Adipocyte (in vitro differentiated cells): ENCODE measurements at regions not wholly inside any gene's neighbourhood (a gene's known extent, or its start where the extent isn't known, plus 50 kb on each side); places are given as distances from the start of the nearest gene placed in this dataset.
A peak's percentile ranks its signal among the peaks of the same experiment; 100 is the strongest.

Experiments used
- DNase-seq: peaks from one replicate; pipeline ENCODE4 v3.0.0-alpha.2; 2015; ENCODE audit warnings: low read depth
- H3K27me3 ChIP-seq: replicated peaks from 2 replicates; pipeline ENCODE4 v1.7.0; 2013; ENCODE audit warnings: mild to moderate bottlenecking, low read length, moderate library complexity; ENCODE audit not compliant: control insufficient read depth, insufficient read depth
- H3K36me3 ChIP-seq: 2 replicates; pipeline ENCODE4 v1.7.0; 2013; ENCODE audit warnings: low read length, mild to moderate bottlenecking, moderate library complexity; ENCODE audit not compliant: control insufficient read depth, insufficient read depth, severe bottlenecking
- H3K4me1 ChIP-seq: 2 replicates; pipeline ENCODE4 v1.7.0; 2013; ENCODE audit warnings: mild to moderate bottlenecking, low read length, moderate library complexity; ENCODE audit not compliant: control insufficient read depth, insufficient read depth
- H3K4me3 ChIP-seq: 2 replicates; pipeline ENCODE4 v1.7.0; 2013; ENCODE audit warnings: mild to moderate bottlenecking, low read length, moderate library complexity
- H3K9ac ChIP-seq: 2 replicates; pipeline ENCODE4 v1.7.0; 2013; ENCODE audit warnings: mild to moderate bottlenecking, low read length, moderate library complexity
- H3K9me3 ChIP-seq: 2 replicates; pipeline ENCODE4 v1.7.0; 2013; ENCODE audit warnings: mild to moderate bottlenecking, low read length, moderate library complexity; ENCODE audit not compliant: control insufficient read depth

DNA sequence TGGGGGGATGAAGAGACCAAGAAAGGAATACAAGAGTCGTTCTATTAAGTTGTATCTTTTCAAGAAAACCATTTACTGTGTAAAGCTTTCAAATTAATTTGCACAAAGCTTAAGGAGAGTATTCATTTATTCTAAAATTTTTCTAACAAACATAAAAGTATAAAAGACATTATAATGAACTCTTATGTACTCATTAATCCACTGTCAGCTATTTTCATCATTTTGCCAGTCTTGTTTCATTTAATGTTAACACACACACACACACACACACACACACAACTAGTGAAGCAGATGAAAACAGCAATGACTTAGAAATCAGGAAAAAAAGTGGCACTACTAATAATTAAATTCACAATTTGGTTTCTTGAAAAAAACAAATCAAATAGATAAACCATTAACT is 176.7 kb downstream of the TLE1 start:
- no peaks in the 10 kb centered on the region for H3K36me3 ChIP-seq
- H3K4me1 ChIP-seq: no peaks in the 10 kb centered on the region
- no peaks in the 10 kb centered on the region for H3K27me3 ChIP-seq

DNA sequence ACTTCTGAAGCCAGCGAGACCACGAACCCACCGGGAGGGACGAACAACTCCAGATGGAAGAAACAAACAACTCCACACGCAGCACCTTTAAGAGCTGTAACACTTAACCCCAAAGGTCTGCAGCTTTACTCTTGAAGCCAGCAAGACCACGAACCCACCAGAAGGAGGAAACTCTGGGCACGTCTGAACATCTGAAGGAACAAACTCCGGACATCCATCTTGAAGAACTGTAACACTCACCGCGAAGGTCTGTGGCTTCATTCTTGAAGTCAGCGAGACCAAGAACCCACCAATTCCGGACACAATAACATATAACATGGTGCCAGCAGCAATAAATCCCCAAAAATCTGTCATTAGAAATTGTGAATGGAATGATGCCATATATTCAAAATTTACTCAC is 180.9 kb downstream of the TLE1 start:
- Histone ChIP-seq H3K4me1 (no peaks in the 10 kb centered on the region), H3K36me3 (no peaks in the 10 kb centered on the region), H3K4me3 (no peak overlapping the region)

More for the DNA sequence above, 176.7 kb downstream of the TLE1 start:
- H3K4me3 ChIP-seq: no peak overlapping the region
- no peak overlapping the region for H3K9ac ChIP-seq
- no peaks in the 10 kb centered on the region for H3K9me3 ChIP-seq
- no peak for DNase-seq

DNA sequence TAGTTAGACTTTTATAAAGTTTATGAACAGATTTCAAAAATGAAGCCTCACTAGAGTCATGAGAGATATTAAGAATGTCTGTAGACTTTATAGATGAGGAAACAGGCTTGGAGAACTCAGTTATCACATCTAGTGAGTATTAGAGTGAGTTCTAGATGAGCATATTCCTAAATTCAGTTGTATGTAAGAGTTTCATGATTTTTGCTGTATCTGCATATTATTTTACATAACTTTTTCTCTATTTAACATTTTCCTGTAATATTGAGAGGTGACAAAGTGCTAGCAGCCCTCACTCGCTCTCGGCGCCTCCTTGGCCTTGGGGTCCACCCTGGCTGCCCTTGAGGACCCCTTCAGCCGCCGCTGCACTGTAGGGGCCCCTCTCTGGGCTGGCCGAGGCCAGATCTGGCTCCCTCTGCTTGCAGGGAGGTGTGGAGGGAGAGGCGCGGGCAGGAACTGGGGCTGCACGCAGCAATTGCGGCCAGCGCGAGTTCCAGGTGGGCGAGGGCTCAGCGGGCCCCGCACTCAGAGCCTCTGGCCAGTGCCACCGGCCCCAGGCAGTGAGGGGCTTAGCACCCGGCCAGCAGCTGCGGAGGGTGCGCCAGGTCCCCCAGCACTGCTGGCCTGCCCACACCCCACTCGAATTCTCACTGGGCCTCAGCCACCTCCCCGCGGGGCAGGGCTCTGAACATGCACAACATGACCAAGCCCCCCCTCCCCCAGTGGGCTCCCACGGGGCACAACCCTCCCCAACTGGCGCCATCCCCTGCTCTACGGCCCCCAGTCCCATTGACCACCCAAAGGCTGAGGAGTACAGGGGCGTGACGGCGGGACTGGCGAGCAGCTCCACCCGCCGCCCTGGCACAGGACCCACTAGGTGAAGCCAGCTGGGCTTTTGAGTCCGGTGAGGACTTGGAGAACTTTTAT is 182.1 kb downstream of the TLE1 start:
- Histone ChIP-seq H3K9me3 (no peaks in the 10 kb centered on the region), H3K4me3 (no peak overlapping the region), H3K36me3 (no peaks in the 10 kb centered on the region), H3K4me1 (no peaks in the 10 kb centered on the region), H3K27me3 (peaks cover 6% of the 10 kb centered on the region), H3K9ac (no peak overlapping the region)
- DNase-seq: no peak

More for the DNA sequence above, 180.9 kb downstream of the TLE1 start:
- H3K27me3 ChIP-seq: peaks cover 6% of the 10 kb centered on the region
- DNase-seq: no peak
- H3K9ac ChIP-seq: no peak overlapping the region
- H3K9me3 ChIP-seq: no peaks in the 10 kb centered on the region

DNA sequence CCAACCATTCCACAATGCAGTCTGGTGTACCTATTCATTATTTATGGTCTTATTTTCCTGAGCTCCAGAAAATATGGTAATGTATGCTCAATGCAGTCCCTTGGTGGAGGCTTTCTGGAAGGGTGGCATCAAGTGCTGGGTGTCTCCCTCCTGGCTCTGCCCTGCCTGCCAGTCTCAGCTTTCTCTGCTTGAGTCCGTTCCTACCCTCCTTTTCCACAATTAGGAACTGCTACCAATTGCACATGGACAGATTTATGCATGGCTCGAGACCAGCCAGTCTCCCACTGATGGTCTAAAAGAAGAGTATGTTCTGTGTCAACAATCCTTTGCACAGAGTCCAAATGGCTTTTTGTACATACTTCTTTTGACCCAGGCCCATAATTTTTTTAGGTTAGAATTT is 189.8 kb downstream of the TLE1 start:
- no peaks in the 10 kb centered on the region for H3K36me3 ChIP-seq
- H3K9me3 ChIP-seq: no peaks in the 10 kb centered on the region
- peak overlapping the region; percentile 28 for H3K4me3 ChIP-seq
- no peak for DNase-seq
- H3K4me1 ChIP-seq: peaks cover 21% of the 10 kb centered on the region
- peaks cover 8% of the 10 kb centered on the region for H3K27me3 ChIP-seq
- peak overlapping the region; percentile 53 for H3K9ac ChIP-seq

DNA sequence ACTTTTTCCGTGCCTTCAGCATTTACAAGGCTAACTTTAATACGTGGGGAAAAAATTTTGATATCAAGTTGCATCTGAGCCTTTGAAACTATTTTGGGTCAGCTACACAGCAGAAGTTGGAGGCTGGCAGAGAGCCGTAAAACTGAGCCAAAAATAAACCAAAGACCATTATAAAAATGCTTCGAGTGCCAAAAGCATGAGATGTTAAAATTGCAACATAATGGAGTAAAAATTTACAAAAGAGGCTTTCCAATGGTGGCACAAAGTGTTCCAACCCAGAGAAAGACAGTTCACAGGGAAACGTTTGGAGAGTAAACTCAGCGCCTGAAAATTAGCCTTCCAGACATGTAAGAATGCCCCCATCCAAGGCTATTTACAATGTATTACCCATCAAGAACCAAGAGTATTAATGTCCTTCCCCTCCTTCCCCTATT is 190.3 kb downstream of the TLE1 start:
- peak; percentile 94 for DNase-seq
- Histone ChIP-seq H3K4me1 (peaks cover 21% of the 10 kb centered on the region), H3K9ac (peak overlapping the region; percentile 53), H3K36me3 (no peaks in the 10 kb centered on the region), H3K27me3 (peaks cover 12% of the 10 kb centered on the region), H3K9me3 (no peaks in the 10 kb centered on the region), H3K4me3 (peak overlapping the region; percentile 43)

DNA sequence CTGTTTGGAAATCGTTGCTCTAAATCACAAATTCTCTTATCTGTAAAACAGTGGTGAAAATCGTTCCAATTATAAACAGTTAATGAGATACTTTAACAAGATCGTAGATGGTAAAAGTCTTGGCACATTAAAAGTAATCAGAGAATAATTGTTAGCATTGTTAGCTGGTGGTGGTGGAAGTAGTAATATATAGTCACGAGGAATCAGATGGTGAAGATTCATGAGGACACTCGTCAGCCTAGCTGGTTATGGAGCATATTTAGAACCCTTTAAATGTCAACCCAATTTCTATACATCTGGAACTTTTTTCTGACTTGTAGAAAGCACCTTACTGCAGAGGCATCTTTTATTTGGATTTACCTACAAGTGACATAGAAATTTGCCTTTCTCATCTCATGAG is 190.8 kb downstream of the TLE1 start:
- Histone ChIP-seq H3K4me3 (peak overlapping the region; percentile 43), H3K9ac (no peak overlapping the region), H3K9me3 (no peaks in the 10 kb centered on the region)

DNA sequence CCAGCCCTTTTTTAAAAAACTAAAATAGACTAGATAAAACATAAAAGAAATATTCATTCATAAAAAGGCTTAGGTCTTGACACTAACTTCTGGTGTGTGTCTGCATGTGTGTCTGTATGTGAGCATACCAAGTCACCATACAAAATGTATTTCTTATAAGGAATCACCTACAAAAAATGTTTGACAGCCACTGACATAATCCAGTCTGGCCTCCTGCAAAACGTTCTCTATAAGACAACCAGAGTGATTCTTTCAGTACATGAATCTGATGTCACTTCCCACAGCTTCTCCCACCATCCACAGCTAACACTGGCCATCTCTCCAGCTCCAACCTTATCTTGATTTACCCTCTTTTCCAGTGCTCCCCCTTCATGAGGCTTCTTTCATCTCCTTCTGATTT is 192.3 kb downstream of the TLE1 start:
- peaks cover 12% of the 10 kb centered on the region for H3K27me3 ChIP-seq
- peak; percentile 28 for DNase-seq
- H3K36me3 ChIP-seq: no peaks in the 10 kb centered on the region
- no peak overlapping the region for H3K9ac ChIP-seq
- H3K9me3 ChIP-seq: no peaks in the 10 kb centered on the region
- H3K4me3 ChIP-seq: no peak overlapping the region
- H3K4me1 ChIP-seq: peaks cover 34% of the 10 kb centered on the region

More for the DNA sequence above, 190.8 kb downstream of the TLE1 start:
- peaks cover 24% of the 10 kb centered on the region for H3K4me1 ChIP-seq
- H3K36me3 ChIP-seq: no peaks in the 10 kb centered on the region
- no peak for DNase-seq
- H3K27me3 ChIP-seq: peaks cover 12% of the 10 kb centered on the region

DNA sequence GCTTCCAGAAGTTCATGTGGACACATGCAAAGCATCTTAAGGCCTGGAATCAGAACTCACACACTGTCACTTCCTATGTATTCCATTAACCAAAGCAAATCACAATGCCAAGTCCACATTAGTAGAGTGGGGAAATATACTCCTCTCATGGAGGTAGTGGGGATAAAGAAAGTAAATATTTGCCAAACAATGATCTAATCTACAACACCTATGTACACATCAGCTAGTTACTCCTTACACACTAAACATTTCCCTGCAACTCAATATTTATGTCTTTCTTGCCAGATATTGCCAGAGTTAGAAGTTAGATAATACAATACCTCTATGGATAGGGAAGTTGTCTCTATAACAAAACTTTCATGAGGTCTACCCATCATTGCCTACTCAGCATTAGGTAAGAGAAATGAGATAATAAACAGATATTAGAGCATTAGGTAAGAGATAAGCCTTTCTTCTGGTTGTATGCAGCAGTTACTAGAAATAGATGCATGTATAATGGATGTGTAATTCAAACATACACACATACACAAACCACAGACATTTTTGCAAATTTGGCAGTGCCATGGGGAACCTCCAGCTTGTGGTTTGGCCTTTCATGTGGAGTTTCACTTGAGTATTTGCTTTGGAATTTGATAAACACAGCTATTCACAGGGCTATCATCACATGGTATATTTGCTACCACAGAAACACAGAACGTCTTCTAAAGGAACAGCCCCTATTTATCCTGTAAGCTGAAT is 196.5 kb downstream of the TLE1 start:
- Histone ChIP-seq H3K4me1 (peaks cover 19% of the 10 kb centered on the region), H3K9ac (no peak overlapping the region), H3K27me3 (peaks cover 12% of the 10 kb centered on the region), H3K4me3 (no peak overlapping the region), H3K9me3 (no peaks in the 10 kb centered on the region), H3K36me3 (no peaks in the 10 kb centered on the region)
- DNase-seq: peak; percentile 88

DNA sequence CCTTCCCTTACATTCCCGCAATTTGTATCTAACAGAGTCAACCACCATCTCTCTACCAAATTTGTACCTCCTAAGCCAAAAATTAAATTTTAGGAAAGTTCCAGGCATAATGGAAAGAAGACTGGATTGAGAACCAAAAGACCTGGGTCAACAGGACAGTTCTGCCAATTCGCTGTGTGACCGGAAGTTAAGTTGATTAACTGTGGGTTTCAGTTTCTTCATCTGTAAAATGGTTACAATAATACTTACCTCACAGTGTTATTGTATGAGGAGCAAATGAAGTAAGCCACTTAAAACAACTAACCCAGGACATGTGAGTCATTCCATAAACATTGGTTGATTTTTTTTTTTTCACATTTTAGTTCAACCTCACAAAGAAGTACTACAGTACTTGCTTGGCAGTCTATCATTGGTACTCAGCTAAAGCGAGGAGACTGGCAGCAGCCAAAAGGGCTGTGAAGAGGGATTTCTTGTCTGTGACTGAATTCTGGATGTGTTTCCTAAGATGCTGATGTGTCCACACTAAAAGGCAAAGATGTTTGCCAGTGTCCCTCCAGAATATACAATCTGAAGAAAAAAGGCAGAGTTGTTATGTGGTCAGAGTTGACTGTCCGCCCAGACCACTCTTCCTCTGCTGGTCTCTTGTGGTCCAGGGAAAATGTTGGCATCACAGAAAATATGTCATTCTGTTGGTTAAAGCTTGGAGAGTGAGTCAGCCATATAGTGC is 198.6 kb downstream of the TLE1 start:
- DNase-seq: peak; percentile 45
- Histone ChIP-seq H3K4me1 (peaks cover 19% of the 10 kb centered on the region), H3K36me3 (no peaks in the 10 kb centered on the region), H3K27me3 (peaks cover 12% of the 10 kb centered on the region), H3K9ac (no peak overlapping the region), H3K9me3 (peaks cover 5% of the 10 kb centered on the region), H3K4me3 (no peak overlapping the region)

DNA sequence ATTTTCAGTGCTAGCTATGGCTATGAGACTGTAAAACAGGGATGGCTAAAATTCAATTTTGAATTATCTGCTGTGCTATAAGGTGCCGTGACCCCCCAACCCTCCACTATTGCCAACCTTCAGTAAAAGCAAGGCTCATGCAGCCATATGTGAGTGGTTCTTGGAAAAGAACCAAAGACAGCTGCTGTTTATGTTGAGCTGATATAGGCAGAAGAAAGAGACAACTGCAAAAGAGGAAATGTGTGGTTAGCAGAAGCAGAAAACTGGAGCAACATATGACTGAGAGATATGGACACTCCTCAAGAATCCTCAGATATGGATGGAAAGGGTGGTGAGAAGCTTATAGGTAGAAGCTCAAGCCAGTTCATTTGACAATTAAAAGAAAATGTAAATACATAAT is 200.3 kb downstream of the TLE1 start:
- Histone ChIP-seq H3K36me3 (no peaks in the 10 kb centered on the region), H3K9me3 (peaks cover 5% of the 10 kb centered on the region), H3K27me3 (no peaks in the 10 kb centered on the region), H3K9ac (no peak overlapping the region), H3K4me3 (no peak overlapping the region), H3K4me1 (peaks cover 19% of the 10 kb centered on the region)
- no peak for DNase-seq
